Fibroblast of mammary gland (primary cell): ENCODE measurements at regions not wholly inside any gene's neighbourhood (a gene's known extent, or its start where the extent isn't known, plus 50 kb on each side); places are given as distances from the start of the nearest gene placed in this dataset.

Experiments used
- DNase-seq: peaks from one replicate; pipeline ENCODE4 v3.0.0-alpha.2; 2010; ENCODE audit warnings: low read depth
- H3K4me3 ChIP-seq: 2 replicates; pipeline ENCODE4 v1.5.1; 2011; ENCODE audit warnings: low read depth, mild to moderate bottlenecking, low read length, moderate library complexity; ENCODE audit not compliant: control insufficient read depth
- CTCF ChIP-seq: conservative IDR thresholded peaks from 2 replicates; pipeline ENCODE4 v1.5.1; 2011; ENCODE audit warnings: low read depth, low read length, inconsistent platforms; ENCODE audit not compliant: control insufficient read depth, insufficient read depth

GRCh38 chr7:52540041-52540440 lies 495.4 kb upstream of the POM121L12 start:
- TF ChIP-seq CTCF, result no peak
- H3K4me3 ChIP-seq, result no peak overlapping the region
- peak; percentile 5 for DNase-seq

- no peak overlapping the region for H3K4me3 ChIP-seq
- no peak for TF ChIP-seq CTCF
- no peak for DNase-seq
Observed at GRCh38 chr7:52539414-52539813, 496.0 kb upstream of the POM121L12 start.

- no peak overlapping the region for H3K4me3 ChIP-seq
- DNase-seq, result no peak
- no peak for TF ChIP-seq CTCF
Observed at GRCh38 chr7:52537051-52537450, 498.4 kb upstream of the POM121L12 start.

- DNase-seq, result no peak
- no peak overlapping the region for H3K4me3 ChIP-seq
- no peak for TF ChIP-seq CTCF
Observed at GRCh38 chr7:52525772-52526341, 509.6 kb upstream of the POM121L12 start.

- no peak for DNase-seq
- no peak for TF ChIP-seq CTCF
Observed at GRCh38 chr7:52518869-52519268, 516.6 kb upstream of the POM121L12 start.

GRCh38 chr7:52512656-52513055 lies 522.8 kb upstream of the POM121L12 start:
- DNase-seq, result no peak
- no peak for TF ChIP-seq CTCF

More at GRCh38 chr7:52518869-52519268, 516.6 kb upstream of the POM121L12 start:
- H3K4me3 ChIP-seq, result no peak overlapping the region

More at GRCh38 chr7:52512656-52513055, 522.8 kb upstream of the POM121L12 start:
- H3K4me3 ChIP-seq, result no peak overlapping the region
